GM12892 (cell line): ENCODE measurements at regions not wholly inside any gene's neighbourhood (a gene's known extent, or its start where the extent isn't known, plus 50 kb on each side); places are given as distances from the start of the nearest gene placed in this dataset.

ENCODE experiments used
- POLR2A ChIP-seq: IDR thresholded peaks from 2 replicates; pipeline ENCODE4 v1.6.1; 2011; ENCODE audit warnings: low read depth, low read length, control low read depth
- POLR2AphosphoS5 ChIP-seq: IDR thresholded peaks from 2 replicates; pipeline ENCODE4 v1.6.1; 2011; ENCODE audit warnings: low read depth, low read length, control low read depth
- TAF1 ChIP-seq: IDR thresholded peaks from 2 replicates; pipeline ENCODE4 v1.6.1; 2011; ENCODE audit warnings: low read depth, mild to moderate bottlenecking, control low read depth, low read length, borderline replicate concordance

DNA sequence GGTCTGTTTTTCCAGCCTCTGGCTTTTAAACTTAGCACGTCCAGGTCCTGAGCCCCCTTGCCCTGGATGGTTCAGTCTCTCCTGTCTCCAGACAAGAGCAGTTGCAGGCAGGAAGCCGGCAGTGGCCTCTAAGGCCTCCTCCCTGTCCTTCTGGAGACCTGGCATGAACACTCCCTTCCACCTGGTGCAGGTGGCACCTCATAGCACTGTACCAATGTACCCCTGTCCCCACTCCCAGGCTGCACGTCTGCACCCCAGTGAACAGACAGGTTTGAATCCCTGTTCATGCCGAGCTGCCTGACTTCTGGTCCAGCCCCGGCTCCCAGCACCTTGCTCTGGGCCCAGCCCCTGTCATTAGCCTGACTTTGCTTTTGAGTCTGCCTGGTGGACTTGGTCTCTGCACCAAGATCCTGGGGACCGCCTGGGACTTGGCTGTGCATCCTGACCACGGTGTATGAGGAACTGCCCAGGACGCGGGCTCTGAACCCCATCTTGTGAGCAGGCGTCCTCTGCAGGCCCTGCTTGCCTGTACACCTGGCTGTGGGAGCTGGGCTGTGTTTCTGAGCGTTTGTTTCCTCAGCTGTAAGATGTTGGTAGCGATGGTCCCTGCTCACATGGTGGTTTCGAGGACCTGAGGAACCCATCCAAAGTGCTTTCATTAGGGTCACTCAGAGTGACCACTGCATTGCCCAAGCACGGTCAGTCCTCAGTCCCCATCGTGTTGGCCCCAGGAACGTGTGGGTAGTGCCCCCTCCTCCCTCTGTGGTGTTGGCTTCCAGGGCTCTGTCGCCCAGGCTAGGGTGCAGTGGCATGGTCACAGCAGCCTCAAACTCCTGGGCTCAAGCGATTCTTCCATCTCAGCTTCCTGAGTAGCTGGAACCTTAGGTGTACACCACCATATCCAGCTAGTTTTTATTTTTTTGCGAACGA is 75.0 kb upstream of the SHANK2 start:
- TF ChIP-seq POLR2A (no peak), TAF1 (no peak), POLR2AphosphoS5 (no peak)
